ENCODE measurements at regions not wholly inside any gene's neighbourhood (a gene's known extent, or its start where the extent isn't known, plus 50 kb on each side); places are given as distances from the start of the nearest gene placed in this dataset.

DNA sequence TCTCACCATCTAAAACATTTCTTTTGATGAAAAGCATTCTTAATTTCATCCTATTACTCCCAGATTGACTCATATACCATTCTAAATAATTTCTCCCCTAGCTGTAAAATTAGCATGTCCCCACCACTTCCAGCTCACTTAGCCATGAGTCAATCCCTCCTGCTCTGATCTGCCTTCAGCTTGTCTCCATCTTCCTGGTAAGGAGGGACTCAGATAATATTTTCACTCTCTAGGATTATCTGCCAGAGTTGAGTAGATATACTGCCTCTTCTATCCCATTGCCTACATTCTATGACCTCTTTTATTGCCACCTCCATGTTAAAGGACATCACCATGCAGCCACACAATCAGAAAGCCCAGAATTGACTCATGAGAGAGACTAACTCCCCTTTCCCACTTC, 348.8 kb upstream of the POU3F2 start:
- DNase-seq, result no peak

DNA sequence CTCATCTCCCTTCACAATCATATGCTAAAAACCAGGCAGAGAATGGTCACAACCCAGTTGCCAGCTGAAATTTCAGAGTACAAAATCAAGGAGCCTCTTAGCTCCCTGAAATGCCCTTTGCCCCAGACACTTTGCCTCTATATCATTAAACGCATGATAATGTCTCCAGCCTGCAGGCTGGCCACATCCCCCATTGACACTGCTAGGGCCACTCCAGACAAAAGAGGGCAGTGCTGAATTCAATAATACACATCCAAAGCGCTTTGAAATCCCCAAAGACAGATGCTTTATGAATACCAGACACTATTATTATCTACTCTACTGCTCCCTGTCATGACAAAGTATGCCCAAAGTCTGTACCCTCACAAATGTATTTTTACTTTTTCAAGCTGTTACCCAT, 348.3 kb upstream of the POU3F2 start:
- no peak for DNase-seq

DNA sequence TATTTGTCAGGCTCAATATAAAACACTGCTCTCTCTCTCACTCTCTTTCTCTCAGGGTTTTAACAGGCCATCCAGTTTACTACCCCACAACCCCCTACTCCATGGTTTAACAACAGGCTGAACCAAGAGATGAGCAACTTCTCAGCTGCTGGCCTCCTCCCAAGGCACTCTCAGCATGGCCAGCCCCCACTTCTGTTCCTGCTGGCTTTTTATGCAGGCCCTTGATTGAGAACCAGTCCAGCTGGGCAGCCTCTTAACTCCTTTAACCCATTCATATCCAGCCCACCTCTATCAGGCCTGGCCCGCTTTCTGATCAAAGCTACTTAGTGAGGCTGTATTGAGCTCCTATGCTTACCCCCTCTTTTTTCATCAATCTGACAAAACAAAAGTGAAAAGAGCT, 346.8 kb upstream of the POU3F2 start:
- no peak for DNase-seq

DNA sequence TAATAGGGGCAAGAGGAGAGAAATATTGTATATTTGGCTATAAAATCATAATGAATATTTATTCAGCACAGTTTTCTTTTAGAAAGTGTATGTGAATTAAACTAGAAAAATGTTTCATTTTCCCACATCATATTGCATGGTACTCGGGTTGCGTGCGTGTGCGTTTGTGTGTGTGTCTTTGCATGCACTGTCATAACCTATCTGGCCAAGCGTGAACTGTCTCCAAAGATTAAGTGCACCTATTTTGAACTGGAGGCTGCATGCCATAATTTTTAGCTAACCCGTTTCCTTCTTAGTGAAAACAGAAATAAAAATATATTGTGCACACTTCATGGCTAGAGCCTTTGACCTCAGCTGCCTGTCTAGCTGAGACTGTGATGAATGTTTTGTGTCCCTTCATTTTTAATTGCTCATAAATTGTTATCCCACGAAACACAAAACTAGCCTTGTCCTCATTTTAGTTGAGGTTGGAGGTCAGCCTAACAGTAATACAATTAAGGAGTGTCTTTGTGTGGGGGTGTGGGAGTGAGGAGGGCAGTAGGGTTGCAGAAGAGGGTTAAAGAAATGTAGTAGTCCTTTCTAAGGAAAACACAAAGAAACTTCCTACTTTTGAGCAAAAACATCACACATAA, 336.1 kb upstream of the POU3F2 start:
- no peak for DNase-seq

DNA sequence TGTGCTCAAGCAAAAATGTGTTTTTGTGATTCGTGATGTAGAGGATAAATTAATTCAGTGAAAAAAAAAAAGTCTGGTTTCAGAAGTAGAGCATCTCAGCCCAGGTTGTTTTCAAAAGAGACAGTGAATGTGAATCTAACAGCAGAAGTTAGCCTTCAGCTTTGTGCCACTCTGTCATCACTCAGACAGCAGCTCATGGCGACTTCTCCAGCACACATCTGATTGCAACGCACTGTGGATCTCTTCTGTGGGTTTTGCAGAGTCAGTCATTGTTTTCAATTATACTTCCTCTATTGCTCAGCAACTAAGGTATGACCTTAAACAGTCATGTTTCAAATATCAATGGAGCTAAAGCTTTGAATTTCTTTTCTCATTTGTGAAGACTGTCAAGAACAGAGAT, 335.5 kb upstream of the POU3F2 start:
- no peak for DNase-seq

DNA sequence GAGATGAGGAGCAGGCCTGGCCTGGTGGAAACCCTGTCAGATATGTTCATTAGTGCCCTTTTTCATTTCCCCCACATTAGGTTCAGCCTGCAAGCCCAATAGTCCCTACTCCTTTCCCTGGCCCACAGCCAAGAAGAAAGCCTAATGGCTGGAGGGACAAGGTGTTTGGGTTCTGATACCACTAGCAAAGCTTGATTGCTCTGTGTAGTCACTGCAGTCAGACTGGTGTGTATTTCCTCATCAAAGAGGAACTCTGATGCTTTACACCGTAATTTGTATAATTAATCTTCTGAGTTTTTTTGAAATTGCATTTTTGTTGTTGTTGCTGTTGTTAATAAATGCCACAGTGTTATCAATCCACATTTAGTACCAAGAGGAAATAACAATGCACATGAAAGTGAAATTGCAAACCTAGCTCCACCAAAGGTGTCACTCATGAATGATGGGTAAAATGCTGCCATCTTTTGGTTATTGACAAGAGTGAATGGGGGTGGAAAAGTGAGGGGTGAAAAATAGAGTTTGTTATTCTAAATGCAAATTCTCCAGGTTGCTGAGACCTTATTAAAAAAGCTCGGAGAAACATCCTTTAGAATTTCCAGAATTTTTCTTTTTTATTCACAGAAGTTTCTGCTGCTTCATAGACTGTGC, 320.2 kb upstream of the POU3F2 start:
- no peak for DNase-seq

DNA sequence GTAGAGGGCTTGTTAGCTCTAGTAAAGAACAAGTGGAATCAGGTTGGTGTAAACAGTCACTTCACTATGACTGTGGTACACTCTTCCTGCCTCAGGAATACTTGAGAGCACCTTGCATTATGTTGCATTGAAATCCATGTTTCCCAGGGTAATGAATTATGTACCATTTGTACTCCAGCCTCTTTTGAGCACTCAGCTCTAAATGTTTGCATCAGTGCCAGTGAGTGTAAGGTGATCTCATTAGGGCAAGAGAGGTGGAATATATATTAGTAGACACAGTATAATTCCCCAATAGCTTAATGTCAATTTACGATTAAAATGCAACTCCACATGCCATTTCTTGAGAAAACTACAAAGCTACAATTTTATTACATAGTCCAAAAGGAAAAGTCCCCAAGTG, 319.6 kb upstream of the POU3F2 start:
- no peak for DNase-seq

DNA sequence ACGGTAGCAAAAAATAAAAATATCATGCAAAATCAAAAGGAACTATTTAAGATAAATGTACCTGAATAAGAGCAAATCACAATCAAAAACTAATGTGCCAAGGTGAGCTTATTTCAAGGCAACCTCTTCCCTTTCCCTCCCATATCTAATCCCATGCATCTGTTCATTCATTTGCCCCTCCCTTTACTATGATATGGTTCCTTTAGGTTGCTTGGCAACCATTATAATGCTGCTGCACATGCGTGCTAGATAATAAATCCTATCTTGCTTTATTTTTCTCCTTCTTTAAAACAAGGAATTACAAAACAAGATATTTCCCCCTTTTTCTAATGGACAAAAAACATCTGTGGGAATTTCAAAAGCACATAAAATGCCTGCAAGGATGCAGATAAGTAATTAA, 318.2 kb upstream of the POU3F2 start:
- no peak for DNase-seq

DNA sequence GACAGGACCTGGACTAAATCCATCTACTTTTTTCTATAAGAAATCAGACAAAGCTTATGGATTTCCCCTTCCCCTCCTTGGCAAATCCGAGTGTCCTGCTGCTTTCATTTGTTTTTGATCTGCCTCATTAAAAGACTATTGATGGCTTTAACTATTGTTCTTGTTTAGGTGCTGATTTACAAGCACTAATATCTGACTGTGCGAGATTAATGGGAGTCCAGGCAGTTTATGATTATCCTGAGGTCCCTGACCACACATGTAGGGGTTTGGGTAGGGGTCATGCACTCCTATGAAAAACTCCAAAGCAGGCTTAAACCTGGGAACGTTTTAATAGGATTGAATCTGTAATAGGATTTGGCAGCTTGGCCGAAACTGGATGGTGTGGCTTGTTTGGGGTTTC, 317.5 kb upstream of the POU3F2 start:
- DNase-seq, result no peak

DNA sequence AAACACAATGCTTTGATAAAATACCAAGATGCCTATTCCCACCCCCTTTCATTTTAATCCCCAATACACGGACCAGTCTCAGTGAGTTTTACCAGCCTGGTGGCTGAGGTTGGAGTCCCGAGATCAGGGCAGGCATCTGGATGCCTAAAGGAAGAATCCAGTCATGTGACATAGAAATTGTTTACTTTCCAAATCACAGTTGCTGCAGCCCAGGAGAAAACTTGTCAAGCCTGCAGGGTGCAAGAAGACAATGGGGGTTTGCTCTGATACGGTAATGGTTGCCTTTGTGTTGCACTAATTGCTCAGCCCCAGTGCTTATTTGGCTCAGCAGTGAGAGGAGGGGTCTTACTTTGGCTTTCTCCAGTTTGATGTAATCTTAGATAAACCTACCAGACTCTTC, 308.5 kb upstream of the POU3F2 start:
- no peak for DNase-seq

DNA sequence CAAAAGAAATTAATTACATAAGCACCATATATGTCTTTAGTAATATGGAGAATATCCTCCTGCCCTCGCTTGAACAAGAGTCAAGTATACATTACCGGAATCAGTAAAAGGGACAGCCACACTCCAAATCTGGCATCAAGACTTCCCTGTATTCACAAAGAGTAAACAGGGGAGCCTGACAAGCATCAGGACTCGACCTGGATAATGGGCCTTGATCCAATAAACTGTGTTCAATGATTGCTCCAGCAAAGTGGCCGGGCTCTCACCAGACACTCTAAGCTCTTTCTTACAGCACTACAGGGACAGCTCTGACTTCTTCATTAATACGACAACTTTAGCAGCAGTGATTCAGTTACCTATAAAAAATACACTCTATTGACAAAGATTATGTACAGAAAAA, 307.9 kb upstream of the POU3F2 start:
- no peak for DNase-seq

DNA sequence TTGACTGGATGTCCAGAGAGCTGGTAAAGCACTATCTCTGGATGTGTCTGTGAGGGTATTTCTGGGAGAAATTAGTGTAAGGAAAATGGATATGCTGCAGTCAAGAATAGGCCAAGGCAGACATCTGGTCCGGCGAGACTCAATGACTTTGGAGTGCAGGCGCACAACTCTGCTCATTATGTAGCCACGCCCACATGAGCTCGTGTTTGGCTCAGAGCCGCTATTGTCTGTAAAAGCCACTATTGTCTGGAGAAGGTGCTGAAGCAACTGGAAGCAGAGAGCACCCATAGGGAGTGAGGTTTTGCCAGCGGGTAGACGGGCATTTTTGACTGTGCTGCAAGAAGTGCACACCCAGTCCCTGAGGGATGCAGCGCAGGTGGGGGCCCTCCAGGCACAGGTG, 305.0 kb upstream of the POU3F2 start:
- no peak for DNase-seq

DNA sequence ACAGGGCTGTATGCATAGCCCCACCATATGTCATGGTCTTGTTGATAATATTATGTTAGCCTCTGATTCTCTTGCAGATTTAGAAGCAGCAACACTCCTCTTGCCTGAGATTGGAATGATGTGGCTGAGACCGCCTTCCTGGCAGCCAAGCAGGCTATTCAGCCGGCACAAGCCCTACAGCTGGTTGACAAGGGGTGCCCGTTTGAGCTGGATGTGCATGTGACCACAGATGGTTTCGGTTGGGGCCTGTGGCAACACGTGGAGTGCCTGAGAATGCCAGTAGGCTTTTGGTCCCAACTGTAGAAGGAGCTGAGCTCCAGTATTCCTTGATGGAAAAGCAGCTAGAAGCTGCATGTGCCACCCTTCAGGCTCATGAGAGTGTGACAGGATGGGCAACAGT, 303.6 kb upstream of the POU3F2 start:
- DNase-seq, result no peak

DNA sequence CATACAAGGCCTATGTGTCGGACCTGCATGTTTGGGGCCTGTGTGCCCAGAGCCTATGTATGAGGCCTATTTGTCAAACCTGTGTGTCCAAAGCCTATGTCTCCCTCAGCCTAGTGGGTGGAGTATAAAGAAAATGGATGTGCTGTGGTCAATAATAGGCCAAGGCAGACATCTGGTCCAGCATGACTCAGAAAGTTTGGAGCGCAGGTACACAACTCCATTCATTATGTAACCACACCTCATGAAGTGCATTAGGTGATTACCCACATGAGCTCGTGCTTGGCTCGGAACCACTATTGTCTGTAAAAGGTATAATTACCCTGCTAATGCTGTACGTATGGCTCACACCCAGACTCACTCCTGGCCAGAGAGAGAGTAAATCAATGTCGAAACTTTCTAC, 302.4 kb upstream of the POU3F2 start:
- no peak for DNase-seq

DNA sequence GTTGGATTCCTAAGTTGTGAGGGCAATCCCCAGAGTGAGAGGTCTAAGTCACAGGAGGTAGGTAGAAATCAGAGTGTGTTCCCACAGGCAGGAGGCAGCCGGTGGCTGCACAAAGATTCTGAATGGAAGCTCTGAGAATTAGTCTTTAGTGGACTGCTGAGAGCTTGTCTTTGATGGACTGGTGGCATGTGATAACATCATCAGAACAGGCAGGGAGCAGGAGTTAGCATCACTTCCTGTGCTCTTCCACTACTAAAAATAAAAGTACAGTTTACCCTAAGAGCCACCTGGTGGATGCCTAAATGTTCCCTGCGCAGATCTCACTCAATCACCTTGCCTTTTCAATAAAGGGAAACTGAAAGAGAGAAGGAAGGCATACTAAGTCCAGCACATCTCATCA, 294.6 kb upstream of the POU3F2 start:
- DNase-seq, result no peak

DNA sequence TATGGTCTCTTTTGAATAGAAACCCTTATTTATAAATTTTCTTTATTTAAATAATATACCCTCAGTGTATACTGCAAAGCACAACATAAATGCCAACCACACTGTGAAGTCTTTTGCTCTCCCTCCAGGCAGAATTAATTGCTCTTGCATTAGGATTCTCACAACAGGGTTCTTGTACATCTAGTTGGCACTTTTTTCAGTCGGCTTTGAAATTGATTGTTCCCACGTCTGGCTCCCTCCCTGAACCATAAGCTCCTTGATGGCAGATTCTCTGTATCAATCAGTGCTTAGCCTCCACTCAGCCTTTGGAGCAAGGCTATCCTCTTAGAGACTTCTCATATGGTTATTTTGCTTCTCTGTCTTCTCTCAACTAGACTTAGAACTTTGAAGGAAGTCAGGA, 288.0 kb upstream of the POU3F2 start:
- no peak for DNase-seq

DNA sequence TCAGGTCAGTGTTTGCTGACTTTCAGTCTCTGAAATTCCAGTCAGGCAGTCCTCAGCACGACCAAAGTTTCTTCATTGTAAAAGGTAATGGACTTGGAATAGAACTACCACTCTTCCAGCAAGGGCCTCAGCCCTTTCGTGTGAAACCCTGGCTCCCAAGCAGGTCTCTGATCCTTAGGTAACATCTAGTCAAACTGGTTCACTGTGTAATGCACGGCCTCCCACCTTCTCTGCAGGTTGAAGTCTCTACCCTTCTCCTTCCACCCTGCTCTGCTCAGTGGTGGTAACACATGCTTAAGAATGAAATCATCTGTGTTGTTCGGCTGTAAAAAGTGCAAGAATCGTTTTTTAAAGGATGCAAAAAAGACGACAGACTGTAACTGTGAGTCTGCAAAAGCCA, 287.2 kb upstream of the POU3F2 start:
- DNase-seq, result no peak

DNA sequence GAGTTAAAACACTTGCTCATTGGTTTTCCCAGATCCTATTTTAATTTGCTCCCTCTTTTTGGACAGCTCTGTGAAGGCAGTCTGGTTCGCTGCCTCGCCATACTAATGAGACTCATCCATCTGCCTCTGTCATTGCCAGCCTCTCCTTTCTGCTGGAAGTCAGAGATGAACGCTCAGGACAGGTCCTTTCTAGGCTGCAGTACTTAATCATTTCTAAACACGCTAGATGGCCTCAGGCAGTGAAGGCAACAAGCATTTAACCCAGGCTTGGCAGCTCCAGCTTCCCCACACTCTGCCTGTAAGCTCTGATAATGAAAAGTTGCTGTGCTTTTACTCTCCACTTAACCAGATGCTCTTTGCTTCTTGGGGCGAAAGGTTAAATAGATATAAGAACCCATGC, 286.7 kb upstream of the POU3F2 start:
- no peak for DNase-seq

DNA sequence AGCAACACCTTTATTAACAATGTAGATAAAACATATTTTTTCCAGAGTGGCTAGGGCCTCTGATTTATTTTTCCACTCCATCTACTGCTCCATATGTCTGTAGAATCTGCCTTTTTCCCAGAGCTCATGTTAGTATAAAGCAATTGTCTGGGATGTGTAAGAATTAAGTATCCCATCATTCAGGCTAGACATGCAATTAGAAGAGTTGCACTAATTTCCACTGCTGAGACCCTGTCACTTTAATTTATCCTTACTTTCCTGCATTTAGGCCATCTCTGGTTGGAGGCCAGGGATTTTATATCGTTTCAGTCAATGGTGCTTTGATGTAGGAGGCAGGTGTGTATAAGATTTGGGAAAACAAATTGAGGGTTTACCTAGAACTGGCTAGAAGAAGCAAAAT, 286.1 kb upstream of the POU3F2 start:
- DNase-seq, result no peak

DNA sequence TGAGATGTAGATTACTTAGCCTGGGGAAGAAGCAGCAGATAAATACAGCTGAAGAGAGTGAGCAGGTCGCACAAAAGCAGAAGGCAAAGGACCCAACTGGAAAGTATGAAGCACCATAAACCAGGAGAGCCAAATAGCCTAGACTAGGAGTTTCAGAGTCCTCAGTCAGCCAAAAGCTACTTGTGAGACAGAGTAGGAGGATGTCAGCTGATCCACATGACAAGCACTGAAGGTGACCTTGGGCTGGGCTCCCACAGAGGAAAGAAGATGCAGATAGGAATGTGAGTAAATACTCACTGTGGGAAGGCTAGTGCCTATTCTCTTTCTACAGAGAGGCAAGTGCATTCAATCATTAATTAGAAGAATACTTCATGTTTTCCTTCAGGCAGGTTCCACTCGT, 274.0 kb upstream of the POU3F2 start:
- no peak for DNase-seq

DNA sequence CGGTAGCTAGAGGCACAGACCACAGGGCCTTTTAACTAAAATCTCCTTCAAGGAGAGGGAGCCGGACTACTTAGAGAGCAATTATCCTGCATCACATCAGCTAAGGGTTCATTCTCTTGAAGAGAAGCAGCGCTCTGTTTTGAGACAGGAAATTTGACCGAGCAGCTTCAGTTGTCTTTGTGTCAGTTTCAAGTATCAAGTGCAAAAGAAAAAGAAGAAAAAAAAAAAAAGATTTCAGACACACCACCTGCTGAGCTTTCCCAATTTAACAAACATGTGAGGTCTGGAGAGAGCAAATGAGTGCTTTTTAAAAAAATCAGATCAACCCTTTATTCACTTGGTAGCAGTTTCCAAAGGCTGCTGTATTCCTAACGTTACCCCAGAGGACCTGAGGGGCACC, 273.5 kb upstream of the POU3F2 start:
- DNase-seq, result no peak

DNA sequence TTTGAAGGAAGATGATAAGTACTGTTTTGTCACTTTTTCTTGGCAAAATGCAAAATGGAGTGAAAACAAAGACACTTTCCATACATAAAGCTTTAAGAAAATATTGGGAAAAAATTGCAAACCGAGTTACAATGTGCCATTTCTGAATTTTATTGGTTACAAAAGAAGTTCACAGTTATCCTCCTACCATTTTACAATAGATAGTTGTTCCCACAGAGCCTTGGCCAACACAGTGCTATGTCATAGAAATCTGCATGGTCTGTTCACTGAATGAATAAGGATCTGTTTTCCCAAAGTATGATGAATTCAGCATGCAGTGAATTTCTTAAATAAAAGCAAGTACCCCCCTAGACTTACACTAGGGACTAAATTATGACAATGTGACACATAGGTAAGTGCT, 268.2 kb upstream of the POU3F2 start:
- no peak for DNase-seq

DNA sequence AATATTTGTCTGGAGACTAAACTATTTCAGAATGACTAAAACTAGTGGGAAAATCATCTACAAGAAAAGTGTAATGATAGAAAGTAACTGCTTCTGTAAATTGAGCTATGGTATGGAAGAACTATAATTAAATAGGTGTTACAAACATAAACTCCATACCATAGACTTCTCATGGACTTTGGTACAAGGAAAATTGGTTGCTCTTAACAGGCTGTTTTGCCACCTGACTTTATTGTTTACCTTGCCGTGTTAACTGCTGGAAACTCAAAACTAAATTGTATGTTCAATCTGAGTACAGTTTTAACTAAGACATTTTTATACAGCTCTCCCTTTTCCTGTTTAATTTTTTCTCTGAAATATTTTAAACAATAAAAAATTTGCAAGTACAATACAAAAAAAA, 261.8 kb upstream of the POU3F2 start:
- no peak for DNase-seq

DNA sequence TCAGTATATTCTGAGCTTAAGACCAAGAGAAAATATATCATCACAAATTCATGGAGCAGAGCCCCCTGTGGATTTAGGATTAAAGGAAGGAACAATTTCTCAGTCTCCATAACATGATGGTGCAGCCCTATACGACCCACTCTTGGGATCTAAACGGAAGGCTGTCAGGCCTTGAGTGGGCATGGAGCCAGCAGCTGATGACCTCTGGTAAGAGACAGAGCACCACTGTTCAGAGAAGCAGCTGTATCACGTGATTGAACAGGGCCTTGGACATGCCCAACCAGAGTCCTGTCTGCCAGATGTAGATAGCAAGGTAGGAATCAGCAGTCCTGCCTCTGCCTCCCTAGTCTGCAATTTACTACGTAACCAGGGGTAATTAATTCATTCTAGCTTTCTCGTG, 259.4 kb upstream of the POU3F2 start:
- DNase-seq, result no peak

DNA sequence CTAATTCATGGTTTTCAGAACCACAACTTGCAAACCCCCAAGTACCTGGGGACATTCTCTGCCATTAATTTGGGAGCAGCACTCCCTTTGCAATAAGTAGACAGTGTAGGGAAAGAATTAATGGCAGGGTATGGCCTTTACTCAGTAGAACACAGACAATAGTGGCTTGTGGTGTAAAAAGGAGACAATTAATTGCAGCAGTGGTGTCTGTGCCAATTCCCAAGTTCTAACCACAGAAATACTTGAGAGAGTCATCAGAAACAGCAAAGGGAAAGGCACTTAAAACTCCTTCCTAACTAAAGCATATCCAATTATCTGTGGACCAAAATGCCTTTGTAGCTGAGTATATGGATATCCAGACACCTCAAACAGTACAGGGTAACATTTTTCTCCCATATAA, 257.6 kb upstream of the POU3F2 start:
- DNase-seq, result no peak

Measured in activated gamma-delta T cell (primary cell).